H9 (cell line): ENCODE measurements at regions not wholly inside any gene's neighbourhood (a gene's known extent, or its start where the extent isn't known, plus 50 kb on each side); places are given as distances from the start of the nearest gene placed in this dataset.

ENCODE experiments used
- DNase-seq: peaks from one replicate; pipeline ENCODE4 v3.0.0-alpha.2; 2017
- H2AFZ ChIP-seq: one replicate; pipeline ENCODE4 v1.6.1; 2013; ENCODE audit warnings: mild to moderate bottlenecking, low read length, control low read depth, moderate library complexity
- H2AK5ac ChIP-seq: 2 replicates; pipeline ENCODE4 v1.6.1; 2013; ENCODE audit warnings: low read length, control low read depth, mixed read lengths; ENCODE audit not compliant: insufficient read length
- H2BK120ac ChIP-seq: one replicate; pipeline ENCODE4 v1.6.1; 2013; ENCODE audit warnings: low read depth, mild to moderate bottlenecking, low read length, control low read depth, inconsistent platforms; ENCODE audit not compliant: poor library complexity, severe bottlenecking
- H2BK12ac ChIP-seq: 2 replicates; pipeline ENCODE4 v1.6.1; 2013; ENCODE audit warnings: low read length, control low read depth, mixed read lengths, low read depth; ENCODE audit not compliant: insufficient read length
- H2BK15ac ChIP-seq: 2 replicates; pipeline ENCODE4 v1.6.1; 2013; ENCODE audit warnings: low read depth, low read length, control low read depth
- H2BK20ac ChIP-seq: one replicate; pipeline ENCODE4 v1.6.1; 2013; ENCODE audit warnings: low read depth, mild to moderate bottlenecking, low read length, control low read depth, inconsistent platforms; ENCODE audit not compliant: poor library complexity, severe bottlenecking
- H2BK5ac ChIP-seq: 2 replicates; pipeline ENCODE4 v1.6.1; 2013; ENCODE audit warnings: low read length, control low read depth, mixed read lengths; ENCODE audit not compliant: insufficient read length
- H3K14ac ChIP-seq: 2 replicates; pipeline ENCODE4 v1.6.1; 2013; ENCODE audit warnings: low read length, control low read depth; ENCODE audit not compliant: insufficient read depth
- H3K18ac ChIP-seq: 2 replicates; pipeline ENCODE4 v1.6.1; 2013; ENCODE audit warnings: low read depth, mild to moderate bottlenecking, mixed read lengths, low read length, control low read depth; ENCODE audit not compliant: insufficient read length
- H3K23ac ChIP-seq: 2 replicates; pipeline ENCODE4 v1.6.1; 2013; ENCODE audit warnings: low read length, control low read depth, mixed read lengths, low read depth; ENCODE audit not compliant: insufficient read length
- H3K23me2 ChIP-seq: 2 replicates; pipeline ENCODE4 v1.6.1; 2013; ENCODE audit warnings: low read depth, mild to moderate bottlenecking, mixed read lengths, low read length, control low read depth; ENCODE audit not compliant: insufficient read length, poor library complexity, severe bottlenecking
- H3K27ac ChIP-seq: 2 replicates; pipeline ENCODE4 v1.5.1; 2013; ENCODE audit warnings: low read length, control low read depth, mixed read lengths, low read depth; ENCODE audit not compliant: insufficient read length
- H3K27me3 ChIP-seq: 2 replicates; pipeline ENCODE4 v1.6.1; 2013; ENCODE audit warnings: low read length, control low read depth, inconsistent platforms; ENCODE audit not compliant: insufficient read depth
- H3K4ac ChIP-seq: 2 replicates; pipeline ENCODE4 v1.6.1; 2013; ENCODE audit warnings: low read depth, mild to moderate bottlenecking, control low read depth, inconsistent platforms, low read length, moderate library complexity
- H3K4me1 ChIP-seq: 2 replicates; pipeline ENCODE4 v1.6.1; 2013; ENCODE audit warnings: low read length, control low read depth, inconsistent platforms; ENCODE audit not compliant: insufficient read depth
- H3K4me2 ChIP-seq: 2 replicates; pipeline ENCODE4 v1.6.1; 2013; ENCODE audit warnings: low read length, control low read depth, mixed read lengths; ENCODE audit not compliant: insufficient read length, insufficient read depth
- H3K56ac ChIP-seq: 2 replicates; pipeline ENCODE4 v1.6.1; 2013; ENCODE audit warnings: low read depth, mild to moderate bottlenecking, mixed read lengths, low read length, control low read depth; ENCODE audit not compliant: insufficient read length
- H3K79me1 ChIP-seq: 2 replicates; pipeline ENCODE4 v1.6.1; 2013; ENCODE audit warnings: low read depth, mild to moderate bottlenecking, moderate library complexity, low read length, control low read depth, inconsistent platforms; ENCODE audit not compliant: insufficient read depth, poor library complexity, severe bottlenecking
- H3K79me2 ChIP-seq: 2 replicates; pipeline ENCODE4 v1.6.1; 2013; ENCODE audit warnings: low read length, control low read depth, inconsistent platforms; ENCODE audit not compliant: insufficient read depth
- H3K9ac ChIP-seq: 2 replicates; pipeline ENCODE4 v1.6.1; 2013; ENCODE audit warnings: low read length, control low read depth, mixed read lengths; ENCODE audit not compliant: insufficient read length; ENCODE audit errors: extremely low read depth
- H3K9me3 ChIP-seq: one replicate; pipeline ENCODE4 v1.6.1; 2013; ENCODE audit warnings: low read depth, low read length, inconsistent platforms; ENCODE audit not compliant: control insufficient read depth
- H3T11ph ChIP-seq: one replicate; pipeline ENCODE4 v1.6.1; 2013; ENCODE audit warnings: mild to moderate bottlenecking, low read length, control low read depth, inconsistent platforms
- H4K20me1 ChIP-seq: one replicate; pipeline ENCODE4 v1.6.1; 2013; ENCODE audit not compliant: control insufficient read depth, insufficient read length, insufficient read depth
- H4K5ac ChIP-seq: 2 replicates; pipeline ENCODE4 v1.6.1; 2013; ENCODE audit warnings: low read depth, mild to moderate bottlenecking, mixed read lengths, low read length, control low read depth; ENCODE audit not compliant: insufficient read length
- H4K8ac ChIP-seq: replicated peaks from 2 replicates; pipeline ENCODE4 v1.6.1; 2013; ENCODE audit warnings: low read length, control low read depth, mixed read lengths, low read depth; ENCODE audit not compliant: insufficient read length
- H4K91ac ChIP-seq: 2 replicates; pipeline ENCODE4 v1.6.1; 2013; ENCODE audit warnings: low read depth, mild to moderate bottlenecking, moderate library complexity, mixed read lengths, low read length, control low read depth; ENCODE audit not compliant: insufficient read length
- H3K27ac Mint-ChIP-seq, 3 experiments: 2 replicates in 2 of 3; 3 replicates in 1 of 3; pipeline ENCODE4 v1.8.0; 2020 to 2021; ENCODE audit warnings: mixed read lengths in 3 of 3, mild to moderate bottlenecking in 1 of 3, moderate library complexity in 1 of 3
- H3K27me3 Mint-ChIP-seq: 2 replicates; pipeline ENCODE4 v1.8.0; 2021; ENCODE audit warnings: low read depth, mild to moderate bottlenecking, moderate library complexity, mixed read lengths
- H3K36me3 Mint-ChIP-seq, 3 experiments: 2 replicates in 2 of 3; 3 replicates in 1 of 3; pipeline ENCODE4 v1.8.0; 2020 to 2021; ENCODE audit warnings: low read depth in 3 of 3, mixed read lengths in 3 of 3; ENCODE audit not compliant: insufficient read depth in 1 of 3
- H3K4me1 Mint-ChIP-seq, 2 experiments: 2 replicates each; pipeline ENCODE4 v1.8.0; 2020; ENCODE audit warnings: mixed read lengths in 2 of 2
- H3K4me3 Mint-ChIP-seq, 2 experiments: 2 replicates in 1 of 2; 3 replicates in 1 of 2; pipeline ENCODE4 v1.8.0; 2020 to 2021; ENCODE audit warnings: mild to moderate bottlenecking in 2 of 2, mixed read lengths in 2 of 2, moderate library complexity in 1 of 2
- H3K9me3 Mint-ChIP-seq, 2 experiments: 2 replicates in 1 of 2; 3 replicates in 1 of 2; pipeline ENCODE4 v1.8.0; 2020; ENCODE audit warnings: mild to moderate bottlenecking in 2 of 2, mixed read lengths in 2 of 2, moderate library complexity in 1 of 2
- WGBS: extraction: QIAGEN DNeasy Blood & Tissue Kit; methylation state at CpG from one replicate; pipeline ENCODE4 v1.1.7; 2013; ENCODE audit warnings: missing lambda C conversion rate, low lambda C conversion rate, mixed read lengths; ENCODE audit not compliant: insufficient read length; ENCODE audit errors: extremely low coverage; 5-methylcytosine and 5-hydroxymethylcytosine counted together
- TF ChIP-seq, protein P1 (sequence below): fragments of 200-600 bp; sonication (generic); conservative IDR thresholded peaks from 3 replicates; pipeline ENCODE4 v1.8.0; 2021; ENCODE audit warnings: antibody characterized with exemption, mild to moderate bottlenecking

DNA sequence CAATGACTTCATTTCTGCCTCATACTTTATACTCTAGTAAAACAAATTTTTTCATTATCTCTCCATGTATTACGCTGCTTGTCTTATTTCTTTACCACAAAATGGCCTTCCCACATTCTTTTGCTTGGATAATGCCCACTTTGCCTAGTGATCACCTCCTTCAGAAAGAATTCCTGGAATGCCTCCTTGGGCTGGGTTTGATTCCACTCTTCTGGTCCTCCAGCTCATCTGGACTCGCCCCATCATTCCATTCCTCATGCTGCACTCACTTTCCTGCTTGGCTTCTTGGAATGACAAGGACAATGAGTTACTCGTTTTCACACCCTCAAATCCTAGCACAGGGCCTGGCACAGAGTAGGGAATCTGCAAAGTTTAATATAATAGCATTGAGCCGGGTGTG lies 475.1 kb upstream of the LARGE1 start:
- H3K23me2 ChIP-seq = no peaks in the 10 kb centered on the region
- H3K9me3 Mint-ChIP-seq = peaks cover 10 to 11% of the 10 kb centered on the region in 2 experiments; a peak in 4 of 5 replicates
- H3K4ac ChIP-seq = no peak overlapping the region
- H2BK120ac ChIP-seq = no peak overlapping the region
- no peak overlapping the region for H3K14ac ChIP-seq
- H3K4me1 Mint-ChIP-seq = no peaks in the 10 kb centered on the region
- no peak overlapping the region for H4K91ac ChIP-seq
- H2AFZ ChIP-seq = no peak overlapping the region
- H2BK12ac ChIP-seq = no peak overlapping the region
- no peak overlapping the region for H3K4me3 Mint-ChIP-seq
- H2BK15ac ChIP-seq = no peak overlapping the region
- no peak overlapping the region for H4K8ac ChIP-seq
- H3T11ph ChIP-seq = no peak overlapping the region
- H3K56ac ChIP-seq = no peak overlapping the region
- H3K27me3 ChIP-seq = no peaks in the 10 kb centered on the region
- no peak overlapping the region for H2AK5ac ChIP-seq
- no peak overlapping the region for H3K9ac ChIP-seq
- H4K5ac ChIP-seq = no peak overlapping the region
- H3K79me1 ChIP-seq = no peaks in the 10 kb centered on the region
- no peaks in the 10 kb centered on the region; a peak in 1 of 7 replicates for H3K36me3 Mint-ChIP-seq
- no peak for DNase-seq
- H3K27ac ChIP-seq = no peak overlapping the region
- H3K9me3 ChIP-seq = no peaks in the 10 kb centered on the region
- H3K79me2 ChIP-seq = no peaks in the 10 kb centered on the region
- TF ChIP-seq, protein P1, sequence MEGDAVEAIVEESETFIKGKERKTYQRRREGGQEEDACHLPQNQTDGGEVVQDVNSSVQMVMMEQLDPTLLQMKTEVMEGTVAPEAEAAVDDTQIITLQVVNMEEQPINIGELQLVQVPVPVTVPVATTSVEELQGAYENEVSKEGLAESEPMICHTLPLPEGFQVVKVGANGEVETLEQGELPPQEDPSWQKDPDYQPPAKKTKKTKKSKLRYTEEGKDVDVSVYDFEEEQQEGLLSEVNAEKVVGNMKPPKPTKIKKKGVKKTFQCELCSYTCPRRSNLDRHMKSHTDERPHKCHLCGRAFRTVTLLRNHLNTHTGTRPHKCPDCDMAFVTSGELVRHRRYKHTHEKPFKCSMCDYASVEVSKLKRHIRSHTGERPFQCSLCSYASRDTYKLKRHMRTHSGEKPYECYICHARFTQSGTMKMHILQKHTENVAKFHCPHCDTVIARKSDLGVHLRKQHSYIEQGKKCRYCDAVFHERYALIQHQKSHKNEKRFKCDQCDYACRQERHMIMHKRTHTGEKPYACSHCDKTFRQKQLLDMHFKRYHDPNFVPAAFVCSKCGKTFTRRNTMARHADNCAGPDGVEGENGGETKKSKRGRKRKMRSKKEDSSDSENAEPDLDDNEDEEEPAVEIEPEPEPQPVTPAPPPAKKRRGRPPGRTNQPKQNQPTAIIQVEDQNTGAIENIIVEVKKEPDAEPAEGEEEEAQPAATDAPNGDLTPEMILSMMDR = no peak
- H3K27me3 Mint-ChIP-seq = peaks cover 23% of the 10 kb centered on the region
- H3K4me1 ChIP-seq = no peaks in the 10 kb centered on the region
- H3K27ac Mint-ChIP-seq = no peak overlapping the region
- H3K18ac ChIP-seq = no peak overlapping the region
- no peak overlapping the region for H2BK20ac ChIP-seq
- WGBS = no CpG with 5 or more reads among the region's 4 CpGs
- no peaks in the 10 kb centered on the region for H4K20me1 ChIP-seq
- H3K23ac ChIP-seq = no peak overlapping the region
- no peak overlapping the region for H3K4me2 ChIP-seq
- no peak overlapping the region for H2BK5ac ChIP-seq
